VCaP (cell line): ENCODE measurements at regions not wholly inside any gene's neighbourhood (a gene's known extent, or its start where the extent isn't known, plus 50 kb on each side); places are given as distances from the start of the nearest gene placed in this dataset.

Experiments
- H3K27ac ChIP-seq: fragments of 450-650 bp; 2 replicates; pipeline ENCODE4 v1.5.1; 2017
- CTCF ChIP-seq: fragments of 450-650 bp; conservative IDR thresholded peaks from 2 replicates; pipeline ENCODE4 v1.5.1; 2017; ENCODE audit warnings: mild to moderate bottlenecking, moderate library complexity

GRCh38 chr4:14528918-14529317 lies 473.4 kb upstream of the CPEB2 start:
- no peak for TF ChIP-seq CTCF
- no peak overlapping the region for H3K27ac ChIP-seq

- no peak for TF ChIP-seq CTCF
- no peak overlapping the region for H3K27ac ChIP-seq
These were observed 472.6 kb upstream of the CPEB2 start for GRCh38 chr4:14529653-14530052.

GRCh38 chr4:14532436-14532835 lies 469.8 kb upstream of the CPEB2 start:
- TF ChIP-seq CTCF = no peak
- H3K27ac ChIP-seq = no peak overlapping the region

- TF ChIP-seq CTCF = no peak
- no peak overlapping the region for H3K27ac ChIP-seq
These were observed 463.0 kb upstream of the CPEB2 start for GRCh38 chr4:14539246-14539645.

GRCh38 chr4:14545163-14545562 lies 457.1 kb upstream of the CPEB2 start:
- TF ChIP-seq CTCF = no peak
- H3K27ac ChIP-seq = no peak overlapping the region

- no peak overlapping the region for H3K27ac ChIP-seq
- no peak for TF ChIP-seq CTCF
These were observed 456.5 kb upstream of the CPEB2 start for GRCh38 chr4:14545807-14546206.

GRCh38 chr4:14552119-14552518 lies 450.2 kb upstream of the CPEB2 start:
- H3K27ac ChIP-seq = no peak overlapping the region
- no peak for TF ChIP-seq CTCF

GRCh38 chr4:14559646-14560045 lies 442.6 kb upstream of the CPEB2 start:
- no peak for TF ChIP-seq CTCF
- H3K27ac ChIP-seq = no peak overlapping the region
